GM19351 (cell line): ENCODE measurements at regions not wholly inside any gene's neighbourhood (a gene's known extent, or its start where the extent isn't known, plus 50 kb on each side); places are given as distances from the start of the nearest gene placed in this dataset.
"Not testable (repeated sequence)": the region's sequence is repeated elsewhere in the genome, so short reads cannot be mapped to it uniquely, and the experiment has no call there.

Source experiments
- ATAC-seq: cut with Tn5 transposase; IDR thresholded peaks from one replicate; pipeline ENCODE4 v1.9.1; 2021; ENCODE audit warnings: mild to moderate bottlenecking, moderate library complexity; ENCODE audit not compliant: unreplicated experiment

DNA sequence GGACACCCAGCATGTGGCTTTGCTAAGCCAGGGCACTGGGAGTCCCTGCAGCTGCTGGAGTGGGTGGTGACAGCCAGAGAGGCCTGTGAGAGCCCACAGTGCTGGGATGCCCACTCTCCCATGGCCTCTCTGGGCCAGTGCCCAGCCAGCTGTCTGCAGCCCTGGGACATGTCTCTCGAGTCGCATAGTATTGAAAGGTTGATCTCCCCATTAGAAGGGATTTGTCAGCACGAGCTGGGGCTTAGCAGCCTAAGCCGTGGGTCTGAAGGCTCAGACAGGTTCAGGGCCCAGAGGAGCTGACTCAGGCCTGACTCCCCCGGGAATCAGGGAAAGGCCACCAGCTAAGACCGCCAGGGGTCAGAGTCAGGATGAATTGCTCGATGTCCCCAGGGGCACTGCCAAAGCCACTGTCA is 53.5 kb downstream of the FOXD2 start:
- no peak for ATAC-seq

GRCh38 chr1:47495176-47495713 is 57.4 kb downstream of the FOXD2 start:
- ATAC-seq: no peak

DNA sequence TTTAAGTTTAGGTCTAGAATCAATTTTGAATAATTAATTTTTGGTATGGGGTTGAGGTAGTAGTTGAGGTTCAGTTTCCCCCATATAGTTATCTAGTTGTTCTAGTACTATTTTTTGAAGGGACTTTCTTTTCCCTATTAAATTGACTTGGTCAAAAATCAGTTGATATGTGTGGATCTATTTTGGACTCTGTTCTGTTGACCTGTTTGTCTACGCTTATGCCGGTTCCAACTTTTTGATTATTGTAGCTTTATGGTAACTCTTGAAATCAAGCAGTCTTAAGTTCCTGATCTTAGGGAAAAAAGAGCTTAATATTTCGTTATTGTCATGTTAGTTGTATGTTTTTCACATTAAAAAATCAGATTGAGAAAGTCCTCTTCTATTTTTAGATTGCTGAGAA is 60.7 kb downstream of the FOXD2 start:
- no peak for ATAC-seq

DNA sequence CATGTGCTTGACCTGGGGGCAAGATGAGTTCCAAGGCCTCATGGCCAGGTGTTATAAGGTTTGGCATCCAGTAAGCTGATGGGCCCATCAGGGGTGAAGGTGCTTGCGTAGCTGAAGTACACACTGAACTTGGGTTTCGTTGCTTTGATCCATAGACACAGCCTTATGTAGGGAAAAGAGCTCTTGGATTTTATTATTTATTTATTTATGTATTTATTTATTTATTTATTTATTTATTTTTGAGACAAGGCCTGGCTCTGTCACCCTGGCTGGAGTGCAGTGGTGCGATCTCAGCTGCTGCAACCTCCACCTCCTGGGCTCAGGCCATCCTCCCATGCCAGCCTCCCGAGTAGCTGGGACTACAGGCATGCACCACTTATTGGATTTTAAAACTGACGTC is 63.2 kb downstream of the FOXD2 start:
- ATAC-seq: no peak

DNA sequence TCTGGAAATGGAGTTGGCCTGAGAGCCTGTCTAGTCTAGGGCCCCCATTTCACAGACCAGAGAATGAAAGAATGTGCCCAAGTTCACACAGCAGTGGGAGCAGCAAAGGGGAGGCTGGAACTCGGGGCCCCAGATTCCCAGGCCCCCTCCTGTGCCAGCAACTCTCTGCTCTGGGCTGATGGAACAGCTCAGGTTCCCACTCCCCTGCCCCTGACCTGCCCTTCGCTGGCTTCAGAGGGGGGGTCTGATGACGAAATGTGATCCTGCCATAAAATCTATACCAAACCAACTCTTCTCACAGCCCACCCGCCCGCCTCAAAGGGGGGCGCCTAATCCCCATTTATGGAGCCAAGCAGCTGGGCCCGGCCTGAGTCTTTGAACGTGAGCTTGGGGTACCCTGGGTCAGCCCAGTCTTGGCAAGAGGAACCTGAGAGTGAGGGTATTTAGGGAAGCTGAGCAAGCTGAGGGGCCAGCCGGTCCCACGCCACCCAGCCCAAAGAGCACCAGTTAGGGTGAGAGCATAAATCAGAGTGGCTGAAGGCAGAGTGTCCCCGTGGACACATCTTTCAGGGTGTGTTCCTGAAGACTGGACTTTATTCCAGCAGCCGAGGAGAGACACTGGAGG is 65.0 kb downstream of the FOXD2 start:
- ATAC-seq: no peak

- ATAC-seq: not testable (repeated sequence)
Observed at GRCh38 chr1:47504840-47505239, 67.0 kb downstream of the FOXD2 start.

GRCh38 chr1:47505267-47505666 is 67.4 kb downstream of the FOXD2 start:
- no peak for ATAC-seq

GRCh38 chr1:47506053-47506452 is 68.2 kb downstream of the FOXD2 start:
- no peak for ATAC-seq

DNA sequence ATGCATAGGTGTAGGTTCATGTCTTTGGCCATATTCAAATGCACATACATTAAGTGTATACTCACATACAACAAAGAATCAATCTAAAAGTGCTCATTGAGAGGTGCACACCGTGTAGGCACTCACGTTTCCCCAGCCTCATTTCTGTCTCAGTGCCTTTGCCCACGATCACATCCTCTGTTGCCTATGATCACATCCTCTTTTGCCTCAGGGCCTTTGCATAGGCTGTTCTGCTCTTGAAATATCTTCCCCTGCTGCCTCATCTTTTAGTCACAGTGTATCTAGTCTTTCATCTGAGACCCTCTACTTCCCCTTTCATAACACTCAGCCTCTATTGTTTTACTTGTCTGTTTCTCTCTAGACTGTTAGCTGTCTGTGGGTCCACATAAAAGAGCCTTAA is 69.3 kb downstream of the FOXD2 start:
- no peak for ATAC-seq

GRCh38 chr1:47507881-47508701 is 70.2 kb downstream of the FOXD2 start:
- no peak for ATAC-seq

DNA sequence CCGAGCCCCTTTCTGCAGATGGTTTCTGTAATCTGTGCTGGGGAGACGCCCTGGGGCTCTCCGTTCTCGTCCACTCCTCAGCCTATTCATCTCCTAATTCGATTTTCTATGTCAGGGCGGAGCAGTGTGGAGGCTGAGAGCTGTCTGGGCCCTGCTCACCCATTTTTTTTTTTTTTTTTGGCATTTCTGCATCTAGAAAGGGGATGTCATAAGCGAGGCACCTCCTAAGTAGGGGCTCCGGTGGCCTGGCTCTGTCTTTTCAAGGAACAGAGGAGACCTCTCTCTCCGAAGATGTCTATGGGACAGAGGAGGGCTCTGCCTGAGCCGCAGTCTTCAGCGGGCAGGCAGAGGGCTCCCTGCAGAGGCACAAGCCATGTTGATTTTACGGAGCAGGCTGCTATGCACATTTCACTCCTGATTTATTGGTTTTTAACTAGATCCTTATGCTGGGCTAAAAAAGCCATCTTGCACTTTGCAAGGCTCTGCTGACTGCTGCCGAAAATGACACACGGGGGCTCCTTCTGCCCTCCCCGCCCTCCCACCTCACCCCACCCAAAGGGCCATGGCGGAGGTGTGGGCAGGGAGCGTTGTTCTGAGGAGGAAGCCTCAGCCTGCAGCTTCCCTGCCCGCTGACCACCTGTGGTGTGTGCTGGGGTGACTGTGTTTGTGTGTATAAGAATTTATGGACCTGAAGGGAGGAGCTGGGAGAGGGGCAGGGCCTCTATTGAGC is 71.0 kb downstream of the FOXD2 start:
- no peak for ATAC-seq

DNA sequence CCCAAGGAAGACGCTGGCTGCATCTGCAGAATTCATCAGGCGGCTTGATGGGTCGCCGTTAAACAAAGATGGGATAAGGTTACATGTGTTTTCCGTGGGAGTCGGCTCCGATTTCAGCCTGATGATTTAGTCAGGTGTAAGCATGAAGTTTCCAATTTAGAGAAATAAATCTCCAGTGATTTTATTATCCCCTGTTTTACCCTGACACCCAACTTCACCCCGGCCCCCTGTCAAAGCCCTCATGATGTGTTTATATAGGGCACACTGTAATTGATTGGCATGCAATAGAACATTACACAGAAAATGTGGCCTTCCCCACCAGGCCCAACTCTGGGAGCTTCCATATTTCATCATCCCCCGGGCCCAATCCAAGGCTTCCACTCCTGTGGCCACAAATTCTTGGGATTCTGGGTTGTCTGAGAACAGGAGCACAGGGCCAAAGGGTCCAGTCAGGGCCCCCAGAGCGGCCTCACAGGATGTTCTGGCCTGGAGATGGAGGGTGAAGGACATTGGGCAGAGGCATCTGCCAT is 72.5 kb downstream of the FOXD2 start:
- ATAC-seq: no peak

DNA sequence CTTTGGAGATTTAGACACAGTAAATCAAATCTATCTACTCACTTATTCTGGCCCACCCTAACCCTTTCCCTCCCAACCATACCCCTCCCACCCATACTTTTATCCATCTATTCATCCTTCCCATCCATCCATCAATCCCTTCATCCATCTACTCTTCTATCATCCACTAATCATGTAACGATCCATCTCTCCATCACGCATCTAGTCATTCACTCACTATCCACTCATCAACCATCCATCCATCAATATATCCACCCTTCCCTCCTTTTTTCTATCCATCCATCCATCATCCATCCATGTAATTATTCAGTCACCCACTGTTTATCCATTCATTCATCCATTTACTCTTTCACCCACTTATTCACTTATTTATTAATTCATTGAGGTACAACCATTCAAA is 74.0 kb downstream of the FOXD2 start:
- no peak for ATAC-seq

- ATAC-seq: no peak
Observed at GRCh38 chr1:47513393-47513792, 75.5 kb downstream of the FOXD2 start.

- no peak for ATAC-seq
Observed at GRCh38 chr1:47514229-47514628, 76.4 kb downstream of the FOXD2 start.

GRCh38 chr1:47515164-47515789 is 77.4 kb downstream of the FOXD2 start:
- ATAC-seq: no peak

GRCh38 chr1:47517946-47518345 is 80.1 kb downstream of the FOXD2 start:
- no peak for ATAC-seq

DNA sequence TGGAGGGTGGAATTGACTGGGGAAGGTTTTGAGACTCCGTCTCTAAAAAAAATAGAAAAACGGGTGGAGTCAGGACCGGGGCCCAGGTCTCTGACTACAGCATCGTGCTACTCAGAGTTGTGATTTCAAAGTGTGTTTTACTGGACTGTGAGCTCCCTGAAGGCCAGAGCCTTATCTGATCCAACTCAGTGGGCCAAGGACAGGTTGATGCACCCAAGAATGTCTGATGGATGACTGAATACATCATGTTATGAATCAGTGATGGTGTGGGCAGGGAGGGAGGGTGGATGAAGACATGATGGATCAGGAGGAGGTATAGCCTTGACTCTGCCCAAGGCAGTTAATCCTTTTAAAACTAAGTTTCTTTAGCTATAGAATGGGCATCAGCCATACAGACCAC is 81.6 kb downstream of the FOXD2 start:
- no peak for ATAC-seq

- ATAC-seq: no peak
Observed at GRCh38 chr1:47519971-47520370, 82.1 kb downstream of the FOXD2 start.

DNA sequence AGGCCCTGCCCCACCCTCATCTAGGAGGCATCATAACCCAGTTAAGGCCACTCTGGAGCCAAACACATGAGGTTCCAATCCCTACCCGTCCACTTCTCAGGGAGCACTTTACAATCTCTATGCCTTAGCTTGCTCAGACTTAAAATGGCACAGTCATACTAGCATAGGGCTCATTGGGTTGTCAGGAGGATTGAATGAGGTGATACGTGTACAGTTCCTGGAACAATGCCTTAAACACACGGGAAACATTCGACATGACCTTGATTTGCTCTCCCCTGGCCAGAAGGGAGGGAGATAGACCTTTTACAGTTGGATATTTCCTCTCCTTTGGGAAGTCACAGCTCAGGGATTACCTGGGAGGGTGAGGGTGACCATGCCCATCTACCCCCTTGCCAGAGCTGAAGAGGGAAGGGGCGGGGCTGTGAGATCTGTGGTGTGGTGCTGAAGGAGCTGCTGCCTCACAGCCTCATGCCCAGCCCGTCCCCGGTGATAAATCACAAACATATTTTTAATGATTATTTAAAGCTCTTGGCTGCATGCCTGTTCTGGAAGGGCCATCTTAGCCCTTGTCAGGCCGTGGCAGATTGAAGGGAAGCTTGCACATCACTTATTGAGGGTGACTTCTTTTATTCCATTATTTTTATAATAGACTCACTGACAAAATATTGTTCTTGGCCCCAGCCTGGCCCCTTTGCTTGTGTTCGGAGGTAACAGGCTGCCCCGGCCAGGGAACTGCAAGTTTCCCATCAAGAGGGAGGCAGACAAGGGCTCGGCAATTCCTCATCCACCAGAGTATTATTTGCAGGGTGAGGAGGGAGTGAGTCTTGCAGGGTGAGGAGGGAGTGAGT is 83.4 kb downstream of the FOXD2 start:
- ATAC-seq: no peak
